ENCODE measurements at regions not wholly inside any gene's neighbourhood (a gene's known extent, or its start where the extent isn't known, plus 50 kb on each side); places are given as distances from the start of the nearest gene placed in this dataset.
"Not testable (repeated sequence)": the region's sequence is repeated elsewhere in the genome, so short reads cannot be mapped to it uniquely, and the experiment has no call there.

- not testable (repeated sequence) for H3K4me1 Mint-ChIP-seq (ENCODE audit: low read depth); H3K4me3 Mint-ChIP-seq; H3K36me3 Mint-ChIP-seq (ENCODE audit: low read depth); H3K27ac Mint-ChIP-seq; H3K27me3 Mint-ChIP-seq; H3K9me3 Mint-ChIP-seq
- peak; percentile 29 for DNase-seq
Measured at GRCh38 chr21:6043430-6044275, 4477.7 kb upstream of the TPTE start.

GRCh38 chr21:6044695-6045094 lies 4476.7 kb upstream of the TPTE start:
- not testable (repeated sequence) for H3K36me3 Mint-ChIP-seq (ENCODE audit: low read depth); H3K4me1 Mint-ChIP-seq (ENCODE audit: low read depth); H3K9me3 Mint-ChIP-seq

GRCh38 chr21:6049930-6050329 lies 4471.5 kb upstream of the TPTE start:
- H3K9me3 Mint-ChIP-seq; H3K36me3 Mint-ChIP-seq (ENCODE audit: low read depth); DNase-seq; H3K27me3 Mint-ChIP-seq; H3K27ac Mint-ChIP-seq; H3K4me1 Mint-ChIP-seq (ENCODE audit: low read depth); H3K4me3 Mint-ChIP-seq: not testable (repeated sequence)

More at GRCh38 chr21:6044695-6045094, 4476.7 kb upstream of the TPTE start:
- not testable (repeated sequence) for H3K27me3 Mint-ChIP-seq, H3K4me3 Mint-ChIP-seq, DNase-seq, H3K27ac Mint-ChIP-seq

GRCh38 chr21:6052109-6052508 lies 4469.3 kb upstream of the TPTE start:
- not testable (repeated sequence) for H3K4me1 Mint-ChIP-seq (ENCODE audit: low read depth); H3K36me3 Mint-ChIP-seq (ENCODE audit: low read depth); H3K4me3 Mint-ChIP-seq; H3K27ac Mint-ChIP-seq; H3K9me3 Mint-ChIP-seq; H3K27me3 Mint-ChIP-seq; DNase-seq

- not testable (repeated sequence) for H3K27me3 Mint-ChIP-seq; H3K36me3 Mint-ChIP-seq (ENCODE audit: low read depth); H3K4me3 Mint-ChIP-seq; H3K27ac Mint-ChIP-seq; H3K4me1 Mint-ChIP-seq (ENCODE audit: low read depth); DNase-seq; H3K9me3 Mint-ChIP-seq
Measured at GRCh38 chr21:6053145-6053544, 4468.2 kb upstream of the TPTE start.

- H3K36me3 Mint-ChIP-seq (ENCODE audit: low read depth); H3K4me3 Mint-ChIP-seq; H3K9me3 Mint-ChIP-seq; H3K4me1 Mint-ChIP-seq (ENCODE audit: low read depth); H3K27ac Mint-ChIP-seq; H3K27me3 Mint-ChIP-seq; DNase-seq: not testable (repeated sequence)
Measured at GRCh38 chr21:6058997-6059396, 4462.4 kb upstream of the TPTE start.

GRCh38 chr21:6060054-6060681 lies 4461.2 kb upstream of the TPTE start:
- not testable (repeated sequence) for H3K4me3 Mint-ChIP-seq; H3K36me3 Mint-ChIP-seq (ENCODE audit: low read depth); H3K9me3 Mint-ChIP-seq; DNase-seq; H3K27ac Mint-ChIP-seq; H3K27me3 Mint-ChIP-seq; H3K4me1 Mint-ChIP-seq (ENCODE audit: low read depth)

- not testable (repeated sequence) for H3K4me3 Mint-ChIP-seq; H3K27ac Mint-ChIP-seq; H3K9me3 Mint-ChIP-seq; H3K36me3 Mint-ChIP-seq (ENCODE audit: low read depth); H3K4me1 Mint-ChIP-seq (ENCODE audit: low read depth); DNase-seq; H3K27me3 Mint-ChIP-seq
Measured at GRCh38 chr21:6066320-6066985, 4454.9 kb upstream of the TPTE start.

GRCh38 chr21:6068098-6068831 lies 4453.1 kb upstream of the TPTE start:
- H3K4me1 Mint-ChIP-seq (ENCODE audit: low read depth); H3K4me3 Mint-ChIP-seq; H3K27me3 Mint-ChIP-seq; H3K36me3 Mint-ChIP-seq (ENCODE audit: low read depth); H3K27ac Mint-ChIP-seq; H3K9me3 Mint-ChIP-seq; DNase-seq: not testable (repeated sequence)

GRCh38 chr21:6070213-6070612 lies 4451.2 kb upstream of the TPTE start:
- not testable (repeated sequence) for H3K4me3 Mint-ChIP-seq; H3K4me1 Mint-ChIP-seq (ENCODE audit: low read depth); DNase-seq; H3K27me3 Mint-ChIP-seq; H3K36me3 Mint-ChIP-seq (ENCODE audit: low read depth); H3K9me3 Mint-ChIP-seq
- peak overlapping the region; percentile 50 for H3K27ac Mint-ChIP-seq

- H3K4me3 Mint-ChIP-seq; H3K27me3 Mint-ChIP-seq; H3K9me3 Mint-ChIP-seq; H3K36me3 Mint-ChIP-seq (ENCODE audit: low read depth); H3K4me1 Mint-ChIP-seq (ENCODE audit: low read depth); DNase-seq; H3K27ac Mint-ChIP-seq: not testable (repeated sequence)
Measured at GRCh38 chr21:6072691-6073090, 4448.7 kb upstream of the TPTE start.

- not testable (repeated sequence) for H3K4me3 Mint-ChIP-seq; H3K36me3 Mint-ChIP-seq (ENCODE audit: low read depth); DNase-seq; H3K4me1 Mint-ChIP-seq (ENCODE audit: low read depth); H3K27me3 Mint-ChIP-seq; H3K9me3 Mint-ChIP-seq; H3K27ac Mint-ChIP-seq
Measured at GRCh38 chr21:6073993-6074705, 4447.2 kb upstream of the TPTE start.

GRCh38 chr21:6074935-6075334 lies 4446.4 kb upstream of the TPTE start:
- not testable (repeated sequence) for H3K27me3 Mint-ChIP-seq; H3K4me3 Mint-ChIP-seq; H3K27ac Mint-ChIP-seq; DNase-seq; H3K9me3 Mint-ChIP-seq; H3K4me1 Mint-ChIP-seq (ENCODE audit: low read depth); H3K36me3 Mint-ChIP-seq (ENCODE audit: low read depth)

- H3K4me3 Mint-ChIP-seq; H3K4me1 Mint-ChIP-seq (ENCODE audit: low read depth); H3K36me3 Mint-ChIP-seq (ENCODE audit: low read depth); DNase-seq; H3K27ac Mint-ChIP-seq; H3K9me3 Mint-ChIP-seq; H3K27me3 Mint-ChIP-seq: not testable (repeated sequence)
Measured at GRCh38 chr21:6075627-6076208, 4445.7 kb upstream of the TPTE start.

Measured in activated T-cell treated with anti-CD3 and anti-CD28 coated beads, Interleukin-2, amount 50 U/mL, for 24 hours (primary cell).